HS-27A (cell line): ENCODE measurements at regions not wholly inside any gene's neighbourhood (a gene's known extent, or its start where the extent isn't known, plus 50 kb on each side); places are given as distances from the start of the nearest gene placed in this dataset.

Source experiments
- DNase-seq: peaks from one replicate; pipeline ENCODE4 v3.0.0-alpha.2; 2012; ENCODE audit warnings: low read depth, missing footprints

DNA sequence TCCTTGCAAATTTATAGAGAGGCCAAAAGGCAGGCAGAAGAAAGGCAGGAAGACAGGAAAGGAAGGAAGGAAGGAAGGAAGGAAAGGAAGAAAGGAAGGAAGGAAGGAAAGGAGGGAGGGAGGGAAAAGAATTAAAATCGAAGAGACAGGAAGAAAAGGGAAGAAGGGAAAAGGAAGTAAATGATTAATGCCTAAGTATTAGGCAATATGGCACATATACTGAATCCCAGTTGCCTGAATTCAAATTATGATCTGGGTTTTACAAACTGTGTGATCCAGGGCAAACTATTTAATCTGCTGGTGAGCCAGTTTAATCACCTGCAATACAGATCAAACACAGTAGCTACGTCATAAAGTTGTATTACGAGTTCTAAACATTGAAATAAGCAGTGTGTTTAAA lies 983.6 kb downstream of the FLRT2 start:
- no peak for DNase-seq

- DNase-seq: no peak
Observed at GRCh38 chr14:86513056-86513455, 983.1 kb downstream of the FLRT2 start.

- DNase-seq: no peak
Observed at GRCh38 chr14:86510491-86510890, 980.5 kb downstream of the FLRT2 start.

DNA sequence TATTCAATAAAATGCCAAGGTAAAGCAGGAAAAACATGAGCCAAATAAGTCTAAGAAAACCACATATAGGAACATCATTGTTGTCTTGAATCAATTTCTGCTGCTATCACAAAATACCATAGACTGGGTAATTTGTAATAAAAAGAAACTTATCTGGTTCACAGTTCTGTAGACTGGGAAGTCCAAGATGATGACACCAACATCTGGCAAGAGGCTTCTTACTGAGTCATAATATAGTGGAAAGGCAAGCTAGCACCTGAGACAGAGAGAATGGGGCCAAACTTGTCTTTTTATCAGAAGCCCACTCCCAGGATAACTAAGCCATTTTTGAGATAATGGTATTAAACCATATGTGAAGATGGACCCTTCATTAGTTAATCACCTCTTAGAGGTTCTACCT lies 975.9 kb downstream of the FLRT2 start:
- no peak for DNase-seq

GRCh38 chr14:86501611-86502010 lies 971.7 kb downstream of the FLRT2 start:
- DNase-seq: no peak

- DNase-seq: no peak
Observed at GRCh38 chr14:86491743-86492142, 961.8 kb downstream of the FLRT2 start.

DNA sequence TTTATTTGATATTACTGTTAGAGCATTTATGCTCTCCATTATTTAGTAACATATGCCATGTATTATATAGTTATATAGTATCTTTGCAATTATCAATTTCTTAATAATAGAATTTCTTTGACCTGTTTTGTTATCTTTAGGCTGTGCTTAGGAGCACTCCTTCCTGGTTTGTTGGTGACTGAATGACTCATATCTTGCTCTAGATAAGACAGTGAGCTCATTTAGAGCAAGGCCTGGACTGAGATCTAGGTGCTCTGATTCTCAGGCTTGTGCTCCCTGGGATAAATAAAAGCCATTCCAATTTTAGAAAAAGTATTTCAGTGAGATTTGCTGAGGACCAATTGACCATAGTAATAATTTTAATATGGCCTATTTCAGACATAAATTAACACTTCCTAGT lies 951.2 kb downstream of the FLRT2 start:
- no peak for DNase-seq

DNA sequence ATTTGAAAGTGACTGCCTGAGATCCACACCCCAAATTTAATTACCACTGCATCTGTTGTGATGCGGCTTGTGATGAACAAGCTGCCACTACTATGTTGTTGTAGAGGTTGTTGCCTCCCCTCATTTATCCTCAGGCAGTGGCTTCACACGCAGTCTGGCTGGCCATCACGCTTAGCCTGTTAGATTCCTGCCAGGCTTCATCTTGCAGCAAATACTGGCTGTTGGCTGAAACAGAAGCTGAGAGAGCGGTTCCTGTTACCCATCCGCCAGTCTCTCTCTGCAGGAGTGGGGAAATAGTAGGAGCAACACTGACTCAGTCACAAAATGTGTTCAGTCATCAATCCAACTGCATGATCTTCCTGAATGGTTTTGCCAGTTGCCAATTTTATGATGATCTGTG lies 934.4 kb downstream of the FLRT2 start:
- no peak for DNase-seq

DNA sequence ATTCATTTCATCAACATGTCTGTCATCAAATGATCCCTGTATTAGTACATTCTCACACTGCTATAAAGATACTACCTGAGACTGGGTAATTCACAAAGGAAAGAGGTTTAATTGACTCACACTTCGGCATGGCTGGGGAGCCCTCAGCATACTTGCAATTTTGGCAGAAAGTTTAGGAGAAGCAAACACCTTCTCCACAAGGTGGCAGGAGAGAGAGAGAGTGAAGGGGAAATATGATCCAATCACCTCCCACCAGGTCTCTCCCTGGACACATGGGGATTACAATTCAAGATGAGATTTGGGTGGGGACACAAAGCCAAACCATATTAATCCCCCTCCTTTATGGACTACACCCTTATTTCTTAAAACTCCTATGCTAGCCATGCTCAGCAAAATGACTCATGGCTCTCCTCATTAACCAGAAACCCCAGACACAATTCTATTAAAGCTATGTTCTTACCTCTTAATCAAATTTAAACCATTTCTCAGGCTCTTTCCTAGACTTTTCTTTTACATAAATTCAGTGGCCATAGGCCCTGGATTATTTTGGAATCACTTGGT lies 932.3 kb downstream of the FLRT2 start:
- no peak for DNase-seq

GRCh38 chr14:86457481-86458135 lies 927.7 kb downstream of the FLRT2 start:
- DNase-seq: no peak

DNA sequence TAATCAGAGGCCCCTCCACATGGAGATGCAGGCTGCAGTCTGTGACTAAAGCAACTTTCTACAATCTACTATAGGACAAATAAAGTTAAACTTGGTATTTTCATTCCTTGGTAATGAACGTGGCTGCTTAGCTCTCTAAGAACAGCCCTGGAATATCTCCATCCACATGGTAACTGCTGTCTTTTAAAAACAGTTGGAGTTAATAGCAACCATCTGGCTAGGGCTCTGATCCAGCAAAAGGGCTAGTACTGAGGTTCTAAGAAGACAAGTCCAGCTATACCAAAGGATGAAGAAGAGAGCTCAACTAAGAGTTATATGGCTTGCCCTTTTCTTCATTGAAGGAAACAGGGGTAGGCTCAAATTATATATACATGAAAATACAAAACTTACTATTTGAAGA lies 920.1 kb downstream of the FLRT2 start:
- DNase-seq: no peak

DNA sequence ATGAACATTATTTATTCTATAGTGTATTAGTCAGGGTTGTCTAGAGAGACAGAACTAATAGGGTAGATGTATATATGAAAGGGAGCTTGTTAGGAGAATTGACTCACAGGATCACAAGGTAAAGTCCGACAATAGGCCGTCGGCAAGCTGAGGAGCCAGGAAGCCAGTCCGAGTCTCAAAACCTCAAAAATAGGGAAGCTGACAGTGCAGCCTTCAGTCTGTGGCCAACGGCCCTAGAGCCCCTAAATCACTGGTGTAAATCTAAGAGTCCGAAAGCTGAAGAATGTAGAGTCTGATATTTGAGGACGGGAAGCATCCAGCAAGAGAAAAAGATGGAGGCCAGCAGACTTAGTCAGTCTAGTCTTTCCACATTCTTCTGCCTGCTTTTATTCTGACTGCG lies 912.2 kb downstream of the FLRT2 start:
- no peak for DNase-seq

- no peak for DNase-seq
Observed at GRCh38 chr14:86430853-86431252, 900.9 kb downstream of the FLRT2 start.

DNA sequence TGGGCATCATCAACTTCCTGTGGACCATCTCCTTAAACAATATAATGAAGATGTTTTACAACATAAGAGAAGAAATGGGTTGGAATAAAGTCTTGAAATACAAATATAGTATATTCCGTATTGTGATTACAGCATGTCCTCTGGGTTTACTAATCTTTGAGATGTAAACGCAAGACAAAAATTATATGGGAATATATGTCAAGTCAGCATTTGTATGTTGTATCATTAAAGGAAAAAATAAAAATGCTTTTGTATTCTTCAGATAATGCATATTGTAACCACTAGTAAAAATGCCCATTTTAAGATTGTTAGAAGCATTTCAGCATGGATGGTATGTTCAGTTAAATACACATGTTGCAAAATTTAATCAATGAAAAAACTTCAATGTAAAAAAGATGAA lies 893.3 kb downstream of the FLRT2 start:
- DNase-seq: no peak

DNA sequence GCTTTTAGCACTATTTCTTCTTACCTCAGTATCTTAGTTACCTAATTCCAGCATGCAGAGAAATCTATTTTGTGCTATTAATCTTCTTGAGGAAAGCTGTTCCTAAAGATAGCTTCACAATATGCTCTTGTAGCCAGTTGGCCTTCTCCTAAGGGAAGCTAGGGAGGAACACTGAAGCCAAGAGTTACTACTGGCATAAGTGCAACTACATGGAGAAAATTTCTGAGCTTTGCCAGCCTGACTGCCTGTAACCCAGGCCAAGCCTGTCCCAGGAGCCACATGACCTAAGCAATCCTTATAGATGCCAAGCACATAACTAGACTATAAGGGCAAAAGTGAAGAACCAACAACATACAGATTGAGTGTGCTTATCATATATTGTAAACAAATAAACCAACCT lies 890.2 kb downstream of the FLRT2 start:
- DNase-seq: no peak

DNA sequence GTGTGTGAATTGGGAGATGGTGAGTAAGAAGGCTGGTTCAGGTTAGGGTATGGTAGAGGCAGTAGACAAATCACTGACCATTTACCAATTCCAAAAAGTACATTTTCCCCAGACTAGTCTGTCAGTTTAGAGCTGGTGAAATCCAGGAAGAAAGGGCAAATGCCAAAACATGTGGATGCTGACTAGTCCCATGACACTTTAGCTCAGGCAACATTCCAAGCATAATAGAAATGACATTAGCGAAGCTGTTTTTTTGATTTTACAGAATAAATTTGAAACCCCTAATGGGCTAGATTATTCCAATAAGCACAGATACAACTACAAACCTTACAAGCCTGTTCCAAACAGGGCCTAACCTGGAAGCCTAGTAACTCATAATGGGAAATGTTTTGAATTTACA lies 884.2 kb downstream of the FLRT2 start:
- DNase-seq: no peak

- no peak for DNase-seq
Observed at GRCh38 chr14:86404989-86405649, 875.2 kb downstream of the FLRT2 start.

- DNase-seq: no peak
Observed at GRCh38 chr14:86404425-86404824, 874.5 kb downstream of the FLRT2 start.

DNA sequence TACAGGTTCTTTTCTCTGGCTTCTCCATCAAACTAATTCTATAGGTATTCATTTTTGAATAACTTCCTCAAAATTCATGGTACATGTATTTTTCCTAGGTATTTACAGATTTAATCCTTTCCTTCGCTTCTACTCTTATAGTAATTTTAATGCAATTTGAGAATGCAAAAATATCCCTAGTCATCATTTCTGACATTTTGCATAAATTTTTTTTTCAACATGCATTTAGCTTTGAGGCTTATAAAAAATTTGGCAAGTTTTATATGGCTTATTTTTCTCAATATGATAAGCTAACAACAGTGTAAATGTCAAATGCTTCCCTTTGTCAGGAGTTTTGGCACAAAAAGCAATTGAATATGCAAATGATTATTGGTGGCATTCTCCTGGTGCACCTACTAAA lies 872.6 kb downstream of the FLRT2 start:
- DNase-seq: no peak

DNA sequence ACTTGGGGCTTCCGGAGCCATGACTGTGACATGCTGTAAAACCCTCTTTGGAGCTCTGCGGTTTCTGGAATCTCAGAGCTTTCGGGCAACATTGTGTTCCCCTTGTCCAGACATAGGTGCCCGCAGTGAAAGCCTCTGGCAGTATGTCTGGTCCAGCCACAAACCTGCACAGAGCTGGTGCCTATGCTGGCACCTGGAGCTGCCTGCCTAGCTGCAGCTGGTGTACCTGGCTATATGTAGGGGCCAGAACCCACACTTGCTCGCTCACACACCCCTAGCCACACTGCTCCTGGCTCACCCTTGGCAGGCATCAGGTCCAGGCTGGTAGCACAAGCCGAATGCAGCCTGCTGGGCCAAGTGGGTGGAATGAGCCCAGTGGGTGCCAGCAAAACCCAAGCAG lies 861.1 kb downstream of the FLRT2 start:
- no peak for DNase-seq

DNA sequence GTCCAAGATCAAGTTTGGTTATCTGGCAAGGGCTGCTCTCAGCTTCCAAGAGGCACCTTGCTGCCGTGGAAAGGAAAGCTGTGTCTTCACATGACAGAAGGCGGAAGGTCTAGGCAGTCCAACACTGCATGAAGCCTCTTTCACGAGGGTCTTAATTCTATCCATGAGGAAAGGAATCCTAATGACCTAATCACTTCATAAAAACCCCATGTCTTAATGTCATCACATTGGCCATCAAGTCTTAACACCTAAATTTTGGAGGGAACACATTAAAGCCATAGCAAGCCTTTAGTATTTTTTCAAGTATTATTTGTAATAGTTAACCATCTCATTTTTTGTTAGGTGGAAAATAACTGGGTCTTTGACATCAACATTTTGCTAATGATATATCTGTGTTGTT lies 858.3 kb downstream of the FLRT2 start:
- DNase-seq: no peak

DNA sequence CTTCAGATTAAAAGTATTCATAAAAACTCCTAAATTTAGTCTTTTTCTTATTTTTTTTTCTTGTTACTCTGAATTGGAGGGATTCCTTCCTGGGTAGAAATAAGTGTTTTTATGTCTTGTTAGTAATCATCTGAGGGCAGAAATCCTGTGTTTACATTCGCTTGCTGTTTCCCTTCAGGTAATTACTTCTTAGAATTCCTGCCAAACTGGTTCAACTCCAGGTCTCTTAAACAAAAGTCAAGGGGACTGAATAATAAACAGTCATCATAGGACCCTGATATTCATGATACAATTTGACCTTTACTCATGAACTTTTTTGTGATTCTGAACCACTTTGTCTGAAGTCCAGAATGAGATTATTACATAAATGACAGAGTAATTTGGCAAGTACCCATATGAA lies 843.9 kb downstream of the FLRT2 start:
- DNase-seq: no peak

GRCh38 chr14:86372402-86372801 lies 842.5 kb downstream of the FLRT2 start:
- no peak for DNase-seq

DNA sequence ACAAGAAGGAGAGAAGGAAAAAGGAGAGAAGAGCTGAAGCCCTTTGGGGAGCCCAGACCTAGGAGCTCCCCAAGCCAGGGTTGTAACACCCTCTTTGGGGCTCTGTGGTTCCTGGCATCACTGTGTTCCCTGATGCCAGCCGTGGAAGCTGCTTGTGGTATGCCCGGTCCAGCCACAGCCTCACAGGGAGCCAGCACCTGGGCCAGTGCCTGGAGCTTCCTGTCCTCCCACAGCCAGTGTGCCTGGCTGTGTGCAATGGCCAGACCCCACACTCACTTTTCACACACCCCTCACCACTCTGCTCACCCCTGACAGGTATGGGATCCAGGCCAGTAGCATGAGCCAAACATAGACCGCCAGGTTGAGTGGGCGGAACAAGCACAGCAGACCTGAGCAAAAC lies 834.7 kb downstream of the FLRT2 start:
- DNase-seq: no peak
